Ascending aorta (tissue), 2 donors: ENCODE measurements at regions not wholly inside any gene's neighbourhood (a gene's known extent, or its start where the extent isn't known, plus 50 kb on each side); places are given as distances from the start of the nearest gene placed in this dataset.

Experiments
- DNase-seq, 2 donors: peaks; one replicate each; pipeline ENCODE4 v3.0.0-alpha.2; 2019; ENCODE audit warnings: low spot score in 2 of 2
- H3K27ac ChIP-seq, 2 donors: fragments of 200-600 bp; sonication (generic); one replicate each; pipeline ENCODE4 v1.5.1; 2016 to 2017; ENCODE audit warnings: mild to moderate bottlenecking in 1 of 2
- H3K27me3 ChIP-seq: fragments of 200-600 bp; sonication (generic); one replicate; pipeline ENCODE4 v1.5.1; 2017
- H3K36me3 ChIP-seq, 2 donors: fragments of 200-600 bp; sonication (generic); one replicate each; pipeline ENCODE4 v1.5.1; 2016
- H3K4me1 ChIP-seq, 2 donors: fragments of 200-600 bp; sonication (generic); one replicate each; pipeline ENCODE4 v1.5.1; 2016 to 2017; ENCODE audit warnings: mild to moderate bottlenecking in 1 of 2
- H3K4me3 ChIP-seq, 2 donors: fragments of 200-600 bp; sonication (generic); one replicate each; pipeline ENCODE4 v1.5.1; 2016 to 2017; ENCODE audit warnings: mild to moderate bottlenecking in 1 of 2
- H3K9me3 ChIP-seq, 2 donors: fragments of 200-600 bp; sonication (generic); one replicate each; pipeline ENCODE4 v1.5.1; 2016
- CTCF ChIP-seq, 3 experiments: fragments of 200-600 bp in 2 of 3; fragments of 450-650 bp in 1 of 3; sonication (generic) in 2 of 3; IDR thresholded peaks; one replicate each; pipeline ENCODE4 v1.5.1; 2016 to 2019; ENCODE audit warnings: antibody characterized with exemption in 3 of 3, mild to moderate bottlenecking in 1 of 3, moderate library complexity in 1 of 3
- intact Hi-C: fragments of 100-400 bp; cut with DNase I; formaldehyde crosslinking; loops from one replicate; pipeline ENCODE4 v1.15.1; 2023

DNA sequence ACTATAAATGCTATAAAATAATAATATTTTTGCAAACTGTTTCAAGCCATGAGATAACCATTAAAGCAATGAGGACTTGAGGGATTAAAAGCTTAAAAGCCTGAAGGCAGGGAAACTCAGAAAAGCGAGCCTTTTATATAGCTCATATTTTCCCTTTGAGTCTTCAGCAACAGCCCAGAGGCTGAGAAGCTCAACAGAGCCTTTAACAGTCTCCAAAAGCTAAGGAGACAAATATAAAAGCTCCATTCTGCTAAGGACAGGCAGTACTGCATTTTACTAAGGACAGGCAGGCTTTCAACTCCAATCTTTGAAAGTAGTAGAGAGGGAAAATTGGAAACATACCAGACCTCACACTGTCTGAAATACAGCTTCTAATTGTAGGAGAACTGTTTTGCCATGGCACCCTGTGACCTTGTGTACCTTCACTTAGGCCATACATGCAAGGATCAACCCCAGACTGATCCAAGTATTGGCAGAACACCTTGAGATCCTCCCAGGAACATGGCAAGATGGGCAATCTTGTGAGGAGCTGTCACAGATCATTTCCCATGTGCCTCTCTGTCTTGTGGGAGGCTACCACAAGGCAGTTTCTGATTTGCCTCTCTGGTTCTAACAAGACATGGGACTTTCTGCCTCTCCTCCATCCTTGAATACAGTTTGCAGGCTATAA is 53.1 kb upstream of the ARNT2 start:
- H3K27me3 ChIP-seq: no peaks in the 10 kb centered on the region
- H3K36me3 ChIP-seq: no peaks in the 10 kb centered on the region
- no peak overlapping the region for H3K4me3 ChIP-seq
- H3K27ac ChIP-seq: no peak overlapping the region
- H3K9me3 ChIP-seq: no peaks in the 10 kb centered on the region
- no peaks in the 10 kb centered on the region for H3K4me1 ChIP-seq
- intact Hi-C loops: no loop called here
- DNase-seq: no peak
- TF ChIP-seq CTCF (IDR thresholded peaks at IDR 0.05): no peak
